Keratinocyte (primary cell): ENCODE measurements at regions not wholly inside any gene's neighbourhood (a gene's known extent, or its start where the extent isn't known, plus 50 kb on each side); places are given as distances from the start of the nearest gene placed in this dataset.

Source experiments
- DNase-seq: peaks from one replicate; pipeline ENCODE4 v3.0.0-alpha.2; 2011; ENCODE audit warnings: low read depth, missing footprints, low spot score
- FAIRE-seq: peaks from 2 replicates; lab custom pipeline; 2011; peaks lifted over from hg19 to GRCh38; lab: Jason Lieb, UNC
- H2AFZ ChIP-seq: 2 replicates; pipeline ENCODE4 v1.6.0; 2012; ENCODE audit warnings: low read length, control low read depth, inconsistent platforms; ENCODE audit not compliant: control insufficient read depth
- H3K27ac ChIP-seq: 2 replicates; pipeline ENCODE4 v1.5.1; 2011; ENCODE audit warnings: low read length; ENCODE audit not compliant: control insufficient read depth, insufficient read depth
- H3K27me3 ChIP-seq: 3 replicates; pipeline ENCODE4 v1.6.0; 2011; ENCODE audit warnings: low read length; ENCODE audit not compliant: control insufficient read depth, insufficient read depth; ENCODE audit errors: extremely low read depth
- H3K36me3 ChIP-seq, 2 experiments: 2 replicates in 1 of 2; 3 replicates in 1 of 2; pipeline ENCODE4 v1.5.1; 2011; ENCODE audit warnings: low read length in 2 of 2, mild to moderate bottlenecking in 1 of 2; ENCODE audit not compliant: control insufficient read depth in 2 of 2, insufficient read depth in 2 of 2; ENCODE audit errors: extremely low read depth in 1 of 2
- H3K4me1 ChIP-seq: 3 replicates; pipeline ENCODE4 v1.5.1; 2011; ENCODE audit warnings: low read length; ENCODE audit not compliant: control insufficient read depth, insufficient read depth; ENCODE audit errors: extremely low read depth
- H3K4me2 ChIP-seq: 3 replicates; pipeline ENCODE4 v1.6.0; 2011; ENCODE audit warnings: low read depth, low read length; ENCODE audit not compliant: control insufficient read depth, insufficient read depth; ENCODE audit errors: extremely low read depth
- H3K4me3 ChIP-seq, 3 experiments: fragments of 200-600 bp in 1 of 3; sonication (generic) in 1 of 3; 2 replicates in 2 of 3; 3 replicates in 1 of 3; pipeline ENCODE4 v1.5.1; 2011 to 2016; ENCODE audit warnings: low read length in 3 of 3, mild to moderate bottlenecking in 3 of 3, control low read depth in 2 of 3, inconsistent platforms in 1 of 3, low read depth in 1 of 3, mixed read lengths in 1 of 3, mixed run types in 1 of 3, moderate library complexity in 1 of 3; ENCODE audit not compliant: control insufficient read depth in 2 of 3, insufficient read depth in 2 of 3; ENCODE audit errors: extremely low read depth in 1 of 3
- H3K79me2 ChIP-seq: 2 replicates; pipeline ENCODE4 v1.6.0; 2012; ENCODE audit warnings: low read length; ENCODE audit not compliant: control insufficient read depth, insufficient read depth
- H3K9ac ChIP-seq: 3 replicates; pipeline ENCODE4 v1.6.0; 2011; ENCODE audit warnings: low read length; ENCODE audit not compliant: control insufficient read depth, insufficient read depth; ENCODE audit errors: extremely low read depth
- H3K9me1 ChIP-seq: 3 replicates; pipeline ENCODE4 v1.6.0; 2011; ENCODE audit warnings: low read length; ENCODE audit not compliant: control insufficient read depth, insufficient read depth; ENCODE audit errors: extremely low read depth
- H3K9me3 ChIP-seq: 2 replicates; pipeline ENCODE4 v1.5.1; 2012; ENCODE audit warnings: low read depth, low read length; ENCODE audit not compliant: control insufficient read depth
- H4K20me1 ChIP-seq: 3 replicates; pipeline ENCODE4 v1.6.0; 2011; ENCODE audit warnings: low read length; ENCODE audit not compliant: control insufficient read depth, insufficient read depth; ENCODE audit errors: extremely low read depth
- CTCF ChIP-seq, 3 experiments: IDR thresholded peaks in 1 of 3; conservative IDR thresholded peaks in 1 of 3; optimal IDR thresholded peaks in 1 of 3; 2 replicates in 2 of 3; 3 replicates in 1 of 3; pipeline versions ENCODE3 to v1.5.1; 2011; ENCODE audit warnings: low read length in 3 of 3, mild to moderate bottlenecking in 3 of 3, moderate library complexity in 2 of 3, control low read depth in 1 of 3, inconsistent platforms in 1 of 3; ENCODE audit not compliant: insufficient read depth in 2 of 3; ENCODE audit errors: extremely low read depth in 1 of 3
- EZH2 ChIP-seq: IDR thresholded peaks from one replicate; pipeline ENCODE4 v1.6.1; 2012; ENCODE audit warnings: inconsistent platforms, mild to moderate bottlenecking, low read length, moderate library complexity
- dilution Hi-C: fragments of 300-500 bp; cut with MboI; formaldehyde crosslinking; loops from one replicate; pipeline ENCODE4 v1.7.0; 2020; ENCODE audit warnings: low sequenced_read_pairs; ENCODE audit not compliant: extremely low pct_ligation_motif_present

- Histone ChIP-seq H3K4me2 (peak overlapping the region; percentile 54), H3K4me3 (no peak overlapping the region), H4K20me1 (no peaks in the 10 kb centered on the region), H3K27ac (peak overlapping the region; percentile 70), H3K9me3 (no peaks in the 10 kb centered on the region), H3K9me1 (no peaks in the 10 kb centered on the region), H3K27me3 (no peaks in the 10 kb centered on the region), H2AFZ (peak overlapping the region; percentile 62), H3K9ac (no peak overlapping the region), H3K79me2 (no peaks in the 10 kb centered on the region), H3K36me3 (no peaks in the 10 kb centered on the region), H3K4me1 (peaks cover 20% of the 10 kb centered on the region)
- DNase-seq, result no peak
- TF ChIP-seq EZH2 (no peak), CTCF (optimal IDR thresholded peaks at IDR 0.05 in 1 of 3, IDR thresholded peaks at IDR 0.05 in 1 of 3, conservative IDR thresholded peaks at IDR 0.05 in 1 of 3; ENCODE audit: extremely low read depth in 1 of 3, insufficient read depth in 2 of 3, low read length in 3 of 3) (no peak)
- FAIRE-seq, result no peak
- dilution Hi-C loops, result no loop called here
Measured at GRCh38 chr1:99579691-99580172, 66.2 kb upstream of the PALMD start.

DNA sequence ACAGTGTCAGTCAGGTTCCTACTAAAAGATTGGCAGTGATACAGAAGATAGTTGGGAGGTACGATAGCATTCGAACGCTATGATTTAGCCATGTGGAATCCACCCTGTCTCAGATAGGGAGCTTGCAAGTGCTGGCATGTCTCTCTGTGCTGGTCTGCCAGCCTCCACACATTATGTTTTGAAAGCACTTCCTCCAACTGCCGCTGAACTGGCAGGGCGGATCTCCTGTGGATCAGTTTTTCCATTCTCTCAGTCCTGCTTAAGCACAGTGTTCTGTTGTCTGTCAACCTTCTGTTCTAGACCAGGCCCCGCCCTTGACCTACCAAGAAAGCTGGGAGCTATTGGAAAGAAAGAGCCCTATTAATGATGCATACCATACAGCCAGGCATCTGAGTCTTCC is 65.5 kb upstream of the PALMD start:
- Histone ChIP-seq H2AFZ (peak overlapping the region; percentile 81), H3K27ac (peak overlapping the region; percentile 70), H3K4me1 (peaks cover 20% of the 10 kb centered on the region), H3K9ac (no peak overlapping the region), H3K4me2 (peak overlapping the region; percentile 63), H3K36me3 (no peaks in the 10 kb centered on the region), H4K20me1 (no peaks in the 10 kb centered on the region), H3K79me2 (no peaks in the 10 kb centered on the region), H3K27me3 (no peaks in the 10 kb centered on the region), H3K4me3 (peak overlapping the region in 1 of 3 experiments; percentile 34), H3K9me1 (no peaks in the 10 kb centered on the region), H3K9me3 (no peaks in the 10 kb centered on the region)
- peak; percentile 100 for FAIRE-seq
- TF ChIP-seq CTCF (optimal IDR thresholded peaks at IDR 0.05 in 1 of 3, IDR thresholded peaks at IDR 0.05 in 1 of 3, conservative IDR thresholded peaks at IDR 0.05 in 1 of 3; ENCODE audit: extremely low read depth in 1 of 3, insufficient read depth in 2 of 3, low read length in 3 of 3) (peak; percentile 7 to 47 (median 24)), EZH2 (no peak)
- peak; percentile 94 for DNase-seq
- dilution Hi-C loops, result no loop called here
